ENCODE measurements at regions not wholly inside any gene's neighbourhood (a gene's known extent, or its start where the extent isn't known, plus 50 kb on each side); places are given as distances from the start of the nearest gene placed in this dataset.

- TF ChIP-seq CTCF (IDR thresholded peaks at IDR 0.05; ENCODE audit: control extremely low read depth, extremely low read depth, low read depth, missing control alignments) = no peak
- POLR2A ChIA-PET = no interaction called here
- CTCF ChIA-PET = no interaction called here
- no peak for DNase-seq (ENCODE audit: extremely low spot score)
Observed at GRCh38 chr7:51774178-51774577, 457.6 kb upstream of the COBL start.

GRCh38 chr7:51772190-51772589 lies 455.6 kb upstream of the COBL start:
- CTCF ChIA-PET = no interaction called here
- DNase-seq (ENCODE audit: extremely low spot score) = no peak
- TF ChIP-seq CTCF (IDR thresholded peaks at IDR 0.05; ENCODE audit: control extremely low read depth, extremely low read depth, low read depth, missing control alignments) = no peak
- POLR2A ChIA-PET = no interaction called here

- ChIA-PET POLR2A (no interaction called here), CTCF (no interaction called here)
- no peak for DNase-seq (ENCODE audit: extremely low spot score)
- no peak for TF ChIP-seq CTCF (IDR thresholded peaks at IDR 0.05; ENCODE audit: control extremely low read depth, extremely low read depth, low read depth, missing control alignments)
Observed at GRCh38 chr7:51764976-51765375, 448.4 kb upstream of the COBL start.

- POLR2A ChIA-PET = no interaction called here
- TF ChIP-seq CTCF (IDR thresholded peaks at IDR 0.05; ENCODE audit: control extremely low read depth, extremely low read depth, low read depth, missing control alignments) = no peak
- CTCF ChIA-PET = interaction anchor here (1.1 kb wide), 1 partner anchor 10 kb away, joined by 4 read pairs; no protein-coding TSS in a partner anchor
- no peak for DNase-seq (ENCODE audit: extremely low spot score)
Observed at GRCh38 chr7:51759985-51760384, 443.4 kb upstream of the COBL start.

GRCh38 chr7:51757960-51758359 lies 441.4 kb upstream of the COBL start:
- no peak for DNase-seq (ENCODE audit: extremely low spot score)
- TF ChIP-seq CTCF (IDR thresholded peaks at IDR 0.05; ENCODE audit: control extremely low read depth, extremely low read depth, low read depth, missing control alignments) = no peak
- CTCF ChIA-PET = interaction anchor here (0.9 to 1.1 kb wide), 2 partner anchors 13 to 15 kb away, joined by 3 read pairs; no protein-coding TSS in a partner anchor
- POLR2A ChIA-PET = no interaction called here

GRCh38 chr7:51732951-51733350 lies 416.3 kb upstream of the COBL start:
- DNase-seq (ENCODE audit: extremely low spot score) = no peak
- ChIA-PET POLR2A (no interaction called here), CTCF (no interaction called here)
- TF ChIP-seq CTCF (IDR thresholded peaks at IDR 0.05; ENCODE audit: control extremely low read depth, extremely low read depth, low read depth, missing control alignments) = no peak

- ChIA-PET POLR2A (no interaction called here), CTCF (interaction anchor here (2.0 kb wide), 1 partner anchor 11 kb away, joined by 6 read pairs; no protein-coding TSS in a partner anchor)
- no peak for TF ChIP-seq CTCF (IDR thresholded peaks at IDR 0.05; ENCODE audit: control extremely low read depth, extremely low read depth, low read depth, missing control alignments)
- no peak for DNase-seq (ENCODE audit: extremely low spot score)
Observed at GRCh38 chr7:51732116-51732515, 415.5 kb upstream of the COBL start.
